Body of pancreas (tissue), 4 donors: ENCODE measurements at regions not wholly inside any gene's neighbourhood (a gene's known extent, or its start where the extent isn't known, plus 50 kb on each side); places are given as distances from the start of the nearest gene placed in this dataset.

Experiments used
- ATAC-seq: fragments of 150-250 bp; one replicate; pipeline ENCODE4 v1.9.1; 2016
- DNase-seq, 4 donors: peaks; one replicate each; pipeline ENCODE4 v3.0.0-alpha.2; 2019
- H3K27ac ChIP-seq, 4 donors: fragments of 200-600 bp; sonication (generic); 1 replicate in 3 of 4; 2 replicates in 1 of 4; pipeline versions ENCODE4 v1.5.1 to v1.6.1; 2016 to 2019; ENCODE audit warnings: mild to moderate bottlenecking in 1 of 4, mixed read lengths in 1 of 4, moderate library complexity in 1 of 4
- H3K27me3 ChIP-seq, 2 donors: fragments of 200-600 bp; sonication (generic); one replicate each; pipeline ENCODE4 v1.6.0; 2016; ENCODE audit warnings: mild to moderate bottlenecking in 1 of 2
- H3K36me3 ChIP-seq, 2 donors: fragments of 200-600 bp; sonication (generic); replicated peaks in 1 of 2; 2 replicates each; pipeline ENCODE4 v1.5.1; 2016; ENCODE audit warnings: low read depth in 2 of 2; ENCODE audit not compliant: insufficient read depth in 1 of 2
- H3K4me1 ChIP-seq: fragments of 200-600 bp; sonication (generic); one replicate; pipeline ENCODE4 v1.6.0; 2016
- H3K4me3 ChIP-seq, 2 donors: fragments of 200-600 bp; sonication (generic); 1 replicate in 1 of 2; 2 replicates in 1 of 2; pipeline ENCODE4 v1.5.1; 2016 to 2019
- H3K9me3 ChIP-seq, 3 donors: fragments of 200-600 bp; sonication (generic); 1 replicate in 2 of 3; 2 replicates in 1 of 3; pipeline ENCODE4 v1.5.1; 2016
- CTCF ChIP-seq, 7 experiments: fragments of 450-650 bp in 4 of 7; fragments of 200-600 bp in 3 of 7; sonication (generic) in 3 of 7; IDR thresholded peaks; one replicate each; pipeline ENCODE4 v1.5.1; 2016 to 2019; ENCODE audit warnings: antibody characterized with exemption in 7 of 7
- POLR2A ChIP-seq, 3 donors: fragments of 450-650 bp; IDR thresholded peaks; one replicate each; pipeline ENCODE4 v1.6.1; 2016; ENCODE audit warnings: antibody characterized with exemption in 3 of 3, mild to moderate bottlenecking in 2 of 3
- WGBS, 2 donors: methylation state at CpG; one replicate each; pipeline ENCODE4 v1.1.5; 2017; 5-methylcytosine and 5-hydroxymethylcytosine counted together
- intact Hi-C: fragments of 100-400 bp; cut with DNase I; formaldehyde crosslinking; loops from one replicate; pipeline ENCODE4 v1.15.1; 2023

DNA sequence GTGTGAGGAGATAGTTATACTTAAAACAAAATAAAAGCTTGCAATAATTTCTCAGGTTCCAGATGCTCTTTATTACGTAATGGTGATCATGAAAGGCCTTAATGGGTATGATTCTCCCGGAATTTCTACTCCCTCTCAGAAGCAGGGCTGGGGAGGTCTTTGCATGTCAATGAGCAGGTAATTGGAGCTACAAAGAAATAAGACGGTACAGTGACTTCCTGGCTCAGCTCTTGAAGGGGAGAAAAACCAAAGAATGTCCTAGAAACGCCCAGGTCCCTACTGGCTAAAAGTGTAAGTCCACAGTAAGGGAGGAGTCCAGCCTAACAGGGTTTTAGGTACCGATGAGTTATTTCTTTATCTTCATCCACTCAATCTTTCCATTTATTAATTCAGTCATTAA, 390.9 kb downstream of the TMEM114 start:
- no peak for DNase-seq
- WGBS, 2 donors, result 41 to 47% methylated on average over 5 of the region's 5 CpGs
- Histone ChIP-seq H3K27me3 (no peaks in the 10 kb centered on the region), H3K4me3 (no peak overlapping the region), H3K36me3 (no peaks in the 10 kb centered on the region), H3K4me1 (no peaks in the 10 kb centered on the region), H3K9me3 (peaks cover 0 to 11% (median 0%) of the 10 kb centered on the region in 3 donors), H3K27ac (no peak overlapping the region)
- intact Hi-C loops, result no loop called here
- no peak for ATAC-seq
- TF ChIP-seq CTCF (IDR thresholded peaks at IDR 0.05) (no peak), POLR2A (IDR thresholded peaks at IDR 0.05) (no peak)

GRCh38 chr16:8194794-8195193, 395.5 kb downstream of the TMEM114 start:
- no peaks in the 10 kb centered on the region for H3K36me3 ChIP-seq
- ATAC-seq (no peak), DNase-seq (no peak)
- WGBS, 2 donors, result 28 to 32% methylated on average over 2 of the region's 2 CpGs
- H3K9me3 ChIP-seq, result no peaks in the 10 kb centered on the region
- no peaks in the 10 kb centered on the region for H3K4me1 ChIP-seq
- no peaks in the 10 kb centered on the region for H3K27me3 ChIP-seq
- no peak overlapping the region for H3K4me3 ChIP-seq
- TF ChIP-seq POLR2A (IDR thresholded peaks at IDR 0.05) (no peak), CTCF (IDR thresholded peaks at IDR 0.05) (no peak)
- intact Hi-C loops, result no loop called here
- H3K27ac ChIP-seq, result no peak overlapping the region

- DNase-seq, result no peak
- Histone ChIP-seq H3K36me3 (no peaks in the 10 kb centered on the region), H3K4me3 (no peak overlapping the region), H3K27ac (no peak overlapping the region), H3K4me1 (no peaks in the 10 kb centered on the region), H3K27me3 (no peaks in the 10 kb centered on the region), H3K9me3 (no peaks in the 10 kb centered on the region)
- no peak for TF ChIP-seq CTCF (IDR thresholded peaks at IDR 0.05)
- TF ChIP-seq POLR2A (IDR thresholded peaks at IDR 0.05), result no peak
- 68 to 69% methylated on average over 8 of the region's 8 CpGs for WGBS, 2 donors
- ATAC-seq, result no peak
- intact Hi-C loops, result no loop called here
Observed at GRCh38 chr16:8188841-8189240, 401.5 kb downstream of the TMEM114 start.

GRCh38 chr16:8187782-8188372, 402.4 kb downstream of the TMEM114 start:
- no peaks in the 10 kb centered on the region for H3K36me3 ChIP-seq
- TF ChIP-seq CTCF (IDR thresholded peaks at IDR 0.05) (no peak), POLR2A (IDR thresholded peaks at IDR 0.05) (no peak)
- H3K4me3 ChIP-seq, result no peak overlapping the region
- DNase-seq (no peak), ATAC-seq (no peak)
- no peaks in the 10 kb centered on the region for H3K9me3 ChIP-seq
- intact Hi-C loops, result no loop called here
- no peak overlapping the region for H3K27ac ChIP-seq
- H3K4me1 ChIP-seq, result no peaks in the 10 kb centered on the region
- H3K27me3 ChIP-seq, result no peaks in the 10 kb centered on the region
- 29 to 39% methylated on average over 5 of the region's 5 CpGs for WGBS, 2 donors

- H3K4me3 ChIP-seq, result no peak overlapping the region
Observed at GRCh38 chr16:8184854-8185253, 405.5 kb downstream of the TMEM114 start.

More at GRCh38 chr16:8184854-8185253, 405.5 kb downstream of the TMEM114 start:
- H3K27ac ChIP-seq, result no peak overlapping the region
- ATAC-seq, result no peak
- DNase-seq, result no peak
- WGBS, 2 donors, result 38 to 55% methylated on average over 1 of the region's 1 CpG
- H3K4me1 ChIP-seq, result no peaks in the 10 kb centered on the region
- H3K9me3 ChIP-seq, result no peaks in the 10 kb centered on the region
- intact Hi-C loops, result no loop called here
- H3K36me3 ChIP-seq, result no peaks in the 10 kb centered on the region
- TF ChIP-seq CTCF (IDR thresholded peaks at IDR 0.05) (no peak), POLR2A (IDR thresholded peaks at IDR 0.05) (no peak)
- H3K27me3 ChIP-seq, result no peaks in the 10 kb centered on the region
